Lower leg skin (tissue), 4 donors: ENCODE measurements at regions not wholly inside any gene's neighbourhood (a gene's known extent, or its start where the extent isn't known, plus 50 kb on each side); places are given as distances from the start of the nearest gene placed in this dataset.

Source experiments
- DNase-seq, 2 donors: peaks; one replicate each; pipeline ENCODE4 v3.0.0-alpha.2; 2019; ENCODE audit warnings: low spot score in 2 of 2
- H3K4me3 ChIP-seq: fragments of 200-600 bp; sonication (generic); 2 replicates; pipeline ENCODE4 v1.5.1; 2017; ENCODE audit warnings: mild to moderate bottlenecking, low read depth; ENCODE audit not compliant: poor library complexity, severe bottlenecking
- POLR2A ChIP-seq, 2 donors: fragments of 450-650 bp; IDR thresholded peaks; one replicate each; pipeline ENCODE4 v1.6.1; 2016 to 2017; ENCODE audit warnings: antibody characterized with exemption in 2 of 2, mild to moderate bottlenecking in 1 of 2, moderate library complexity in 1 of 2
- WGBS, 2 donors: methylation state at CpG; one replicate each; pipeline ENCODE4 v1.1.5; 2018; 5-methylcytosine and 5-hydroxymethylcytosine counted together
- intact Hi-C: fragments of 100-400 bp; cut with DNase I; formaldehyde crosslinking; loops from one replicate; pipeline ENCODE4 v1.15.0; 2023; ENCODE audit warnings: low total_unique reads
- TF ChIP-seq, protein P1 (sequence below), 3 donors: fragments of 450-650 bp; IDR thresholded peaks; one replicate each; pipeline ENCODE4 v1.5.1; 2016; ENCODE audit warnings: antibody characterized with exemption in 3 of 3, mild to moderate bottlenecking in 3 of 3, moderate library complexity in 2 of 3

- intact Hi-C loops = loop anchor here (5.0 kb wide), 2 partner anchors 62 to 267 kb away; partner anchors contain the start of gene IRF2
- TF ChIP-seq, protein P1, sequence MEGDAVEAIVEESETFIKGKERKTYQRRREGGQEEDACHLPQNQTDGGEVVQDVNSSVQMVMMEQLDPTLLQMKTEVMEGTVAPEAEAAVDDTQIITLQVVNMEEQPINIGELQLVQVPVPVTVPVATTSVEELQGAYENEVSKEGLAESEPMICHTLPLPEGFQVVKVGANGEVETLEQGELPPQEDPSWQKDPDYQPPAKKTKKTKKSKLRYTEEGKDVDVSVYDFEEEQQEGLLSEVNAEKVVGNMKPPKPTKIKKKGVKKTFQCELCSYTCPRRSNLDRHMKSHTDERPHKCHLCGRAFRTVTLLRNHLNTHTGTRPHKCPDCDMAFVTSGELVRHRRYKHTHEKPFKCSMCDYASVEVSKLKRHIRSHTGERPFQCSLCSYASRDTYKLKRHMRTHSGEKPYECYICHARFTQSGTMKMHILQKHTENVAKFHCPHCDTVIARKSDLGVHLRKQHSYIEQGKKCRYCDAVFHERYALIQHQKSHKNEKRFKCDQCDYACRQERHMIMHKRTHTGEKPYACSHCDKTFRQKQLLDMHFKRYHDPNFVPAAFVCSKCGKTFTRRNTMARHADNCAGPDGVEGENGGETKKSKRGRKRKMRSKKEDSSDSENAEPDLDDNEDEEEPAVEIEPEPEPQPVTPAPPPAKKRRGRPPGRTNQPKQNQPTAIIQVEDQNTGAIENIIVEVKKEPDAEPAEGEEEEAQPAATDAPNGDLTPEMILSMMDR (IDR thresholded peaks at IDR 0.05) = no peak
- TF ChIP-seq POLR2A (IDR thresholded peaks at IDR 0.05) = no peak
- H3K4me3 ChIP-seq = no peak overlapping the region
- no peak for DNase-seq
- 68 to 78% methylated on average over 5 of the region's 5 CpGs for WGBS, 2 donors
Measured at GRCh38 chr4:184534511-184535391, 60.4 kb upstream of the IRF2 start.

DNA sequence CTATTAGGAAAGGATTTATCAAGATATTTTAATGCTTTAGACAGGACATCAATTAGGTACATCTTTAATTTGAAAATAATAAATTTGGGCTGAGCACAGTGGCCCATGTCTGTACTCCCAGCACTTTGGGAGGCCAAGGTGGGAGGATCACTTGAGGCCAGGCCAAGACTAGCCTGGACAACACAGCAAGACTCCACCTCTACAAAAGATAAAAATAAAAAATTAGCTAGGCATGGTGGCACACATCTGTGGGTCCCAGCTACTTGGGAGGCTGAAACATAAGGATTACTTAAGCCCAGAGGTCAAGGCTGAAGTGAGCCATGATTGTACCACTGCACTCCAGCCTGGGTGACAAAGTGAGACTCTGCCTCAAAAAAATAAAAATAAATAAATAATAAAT, 59.6 kb upstream of the IRF2 start:
- no peak for DNase-seq
- intact Hi-C loops = no loop called here
- TF ChIP-seq POLR2A (IDR thresholded peaks at IDR 0.05) = no peak
- TF ChIP-seq, protein P1 (IDR thresholded peaks at IDR 0.05) = no peak

GRCh38 chr4:184531008-184531407, 56.7 kb upstream of the IRF2 start:
- TF ChIP-seq POLR2A (IDR thresholded peaks at IDR 0.05) = no peak
- TF ChIP-seq, protein P1 (IDR thresholded peaks at IDR 0.05) = no peak
- H3K4me3 ChIP-seq = no peak overlapping the region
- intact Hi-C loops = no loop called here
- WGBS, 2 donors = 55 to 62% methylated on average over 2 of the region's 2 CpGs
- no peak for DNase-seq

More for the DNA sequence above, 59.6 kb upstream of the IRF2 start:
- H3K4me3 ChIP-seq = no peak overlapping the region

DNA sequence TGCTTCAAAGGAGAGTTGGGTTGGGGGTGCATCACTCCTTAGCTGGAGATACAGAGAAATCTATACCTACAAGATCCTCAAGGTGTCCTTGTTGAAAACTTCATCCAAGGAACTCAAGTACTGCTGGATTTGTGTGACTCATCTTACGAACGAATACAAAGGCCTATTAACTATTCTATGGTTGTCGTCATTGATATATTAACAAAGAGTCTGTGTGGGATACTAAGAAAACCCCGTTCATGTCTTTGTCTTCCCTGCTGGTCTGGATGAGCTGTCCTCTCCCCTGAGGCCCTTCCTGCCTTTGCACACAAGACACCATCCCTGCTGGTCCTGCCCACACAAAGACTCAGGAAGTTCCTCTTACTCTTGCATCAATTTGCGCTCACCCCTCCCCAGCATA, 54.9 kb upstream of the IRF2 start:
- DNase-seq = no peak
- H3K4me3 ChIP-seq = no peak overlapping the region
- 68 to 76% methylated on average over 5 of the region's 5 CpGs for WGBS, 2 donors
- no peak for TF ChIP-seq POLR2A (IDR thresholded peaks at IDR 0.05)
- TF ChIP-seq, protein P1 (IDR thresholded peaks at IDR 0.05) = no peak
- intact Hi-C loops = no loop called here

DNA sequence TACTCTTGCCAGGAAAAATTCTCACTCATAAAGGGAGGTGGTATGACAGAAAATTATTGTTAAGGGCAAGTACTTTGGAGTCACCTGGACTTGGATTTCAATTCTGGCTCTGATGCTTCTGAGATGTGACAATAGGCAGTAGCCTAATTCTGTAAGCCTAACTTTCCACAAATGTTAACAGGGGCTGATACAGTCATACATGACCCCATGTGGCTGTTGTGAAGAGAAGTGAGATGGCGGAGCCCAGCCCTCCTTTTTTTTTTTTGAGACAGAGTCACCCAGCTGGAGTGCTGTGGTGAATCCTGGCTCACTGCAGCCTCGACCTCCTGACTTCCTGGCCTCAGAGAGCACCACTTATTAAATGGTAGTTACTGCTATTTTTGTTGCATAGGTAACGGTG, 54.4 kb upstream of the IRF2 start:
- intact Hi-C loops = no loop called here
- DNase-seq = no peak
- TF ChIP-seq POLR2A (IDR thresholded peaks at IDR 0.05) = no peak
- TF ChIP-seq, protein P1 (IDR thresholded peaks at IDR 0.05) = no peak
- WGBS, 2 donors = 75 to 81% methylated on average over 3 of the region's 3 CpGs
- H3K4me3 ChIP-seq = no peak overlapping the region
